ENCODE measurements at regions not wholly inside any gene's neighbourhood (a gene's known extent, or its start where the extent isn't known, plus 50 kb on each side); places are given as distances from the start of the nearest gene placed in this dataset.
"Not testable (repeated sequence)": the region's sequence is repeated elsewhere in the genome, so short reads cannot be mapped to it uniquely, and the experiment has no call there.

DNA sequence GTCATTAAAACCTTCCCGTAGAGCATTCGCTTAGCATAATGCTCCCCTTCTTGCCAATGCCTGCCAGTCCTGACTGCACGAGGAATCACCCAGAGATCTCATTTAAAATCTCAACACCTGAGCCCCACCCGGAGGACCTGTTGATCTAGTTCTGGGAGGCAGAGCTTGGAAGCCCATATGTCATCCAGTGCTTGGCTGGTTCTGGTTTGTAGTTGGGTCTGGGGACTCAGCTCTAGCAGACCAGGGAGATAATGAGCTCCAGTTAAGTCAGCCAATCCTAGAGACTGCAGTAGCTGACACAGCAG lies 131.8 kb upstream of the DAP start:
- DNase-seq (ENCODE audit: low read depth), result no peak
- TF ChIP-seq, protein P1, sequence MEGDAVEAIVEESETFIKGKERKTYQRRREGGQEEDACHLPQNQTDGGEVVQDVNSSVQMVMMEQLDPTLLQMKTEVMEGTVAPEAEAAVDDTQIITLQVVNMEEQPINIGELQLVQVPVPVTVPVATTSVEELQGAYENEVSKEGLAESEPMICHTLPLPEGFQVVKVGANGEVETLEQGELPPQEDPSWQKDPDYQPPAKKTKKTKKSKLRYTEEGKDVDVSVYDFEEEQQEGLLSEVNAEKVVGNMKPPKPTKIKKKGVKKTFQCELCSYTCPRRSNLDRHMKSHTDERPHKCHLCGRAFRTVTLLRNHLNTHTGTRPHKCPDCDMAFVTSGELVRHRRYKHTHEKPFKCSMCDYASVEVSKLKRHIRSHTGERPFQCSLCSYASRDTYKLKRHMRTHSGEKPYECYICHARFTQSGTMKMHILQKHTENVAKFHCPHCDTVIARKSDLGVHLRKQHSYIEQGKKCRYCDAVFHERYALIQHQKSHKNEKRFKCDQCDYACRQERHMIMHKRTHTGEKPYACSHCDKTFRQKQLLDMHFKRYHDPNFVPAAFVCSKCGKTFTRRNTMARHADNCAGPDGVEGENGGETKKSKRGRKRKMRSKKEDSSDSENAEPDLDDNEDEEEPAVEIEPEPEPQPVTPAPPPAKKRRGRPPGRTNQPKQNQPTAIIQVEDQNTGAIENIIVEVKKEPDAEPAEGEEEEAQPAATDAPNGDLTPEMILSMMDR (IDR thresholded peaks at IDR 0.05; ENCODE audit: low read depth, low read length, missing control alignments), result no peak
- no peak overlapping the region for H3K4me3 ChIP-seq (ENCODE audit: low read depth, low read length)

- no peak overlapping the region for H3K4me3 ChIP-seq (ENCODE audit: low read depth, low read length)
- TF ChIP-seq, protein P1 (IDR thresholded peaks at IDR 0.05; ENCODE audit: low read depth, low read length, missing control alignments), result no peak
- DNase-seq (ENCODE audit: low read depth), result no peak
Observed at GRCh38 chr5:10892147-10892910, 131.3 kb upstream of the DAP start.

DNA sequence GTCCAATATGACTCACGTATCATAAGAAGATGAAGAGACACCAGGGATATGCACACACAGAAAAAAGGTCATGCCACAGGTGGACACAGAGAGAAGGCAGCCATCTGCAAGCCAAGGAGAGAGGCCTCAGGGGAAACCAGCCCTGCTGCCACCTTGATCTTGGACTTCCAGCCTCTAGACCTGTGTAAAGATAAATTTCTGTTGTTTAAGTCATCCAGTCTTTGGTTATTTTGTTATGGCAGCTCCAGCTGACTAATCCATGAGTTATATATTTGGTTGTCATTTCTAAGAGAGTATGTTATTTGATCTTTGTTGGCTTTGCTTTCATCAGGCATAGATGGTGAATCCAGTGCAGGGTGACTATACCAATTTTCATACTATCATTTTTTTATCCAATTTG lies 130.2 kb upstream of the DAP start:
- DNase-seq (ENCODE audit: low read depth), result no peak
- TF ChIP-seq, protein P1 (IDR thresholded peaks at IDR 0.05; ENCODE audit: low read depth, low read length, missing control alignments), result no peak
- no peak overlapping the region for H3K4me3 ChIP-seq (ENCODE audit: low read depth, low read length)

DNA sequence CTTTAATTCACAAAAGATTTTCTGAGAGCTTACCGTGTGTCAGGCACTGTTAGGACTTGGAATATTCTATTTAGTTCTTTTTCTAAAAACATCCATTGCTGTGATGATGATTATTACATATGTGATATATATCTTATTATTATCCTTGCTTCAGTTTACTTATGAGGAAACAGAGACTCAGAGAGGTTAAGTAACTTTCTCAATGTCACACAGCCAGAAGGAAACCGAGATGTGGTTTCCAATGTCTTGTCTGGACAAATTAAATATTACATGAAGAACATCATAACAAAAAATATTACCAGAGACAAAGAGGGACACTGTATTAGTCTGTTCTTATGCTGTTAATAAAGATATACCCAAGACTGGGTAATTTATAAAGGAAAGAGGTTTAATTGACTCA lies 125.5 kb upstream of the DAP start:
- TF ChIP-seq, protein P1 (IDR thresholded peaks at IDR 0.05; ENCODE audit: low read depth, low read length, missing control alignments), result no peak
- no peak overlapping the region for H3K4me3 ChIP-seq (ENCODE audit: low read depth, low read length)
- no peak for DNase-seq (ENCODE audit: low read depth)

DNA sequence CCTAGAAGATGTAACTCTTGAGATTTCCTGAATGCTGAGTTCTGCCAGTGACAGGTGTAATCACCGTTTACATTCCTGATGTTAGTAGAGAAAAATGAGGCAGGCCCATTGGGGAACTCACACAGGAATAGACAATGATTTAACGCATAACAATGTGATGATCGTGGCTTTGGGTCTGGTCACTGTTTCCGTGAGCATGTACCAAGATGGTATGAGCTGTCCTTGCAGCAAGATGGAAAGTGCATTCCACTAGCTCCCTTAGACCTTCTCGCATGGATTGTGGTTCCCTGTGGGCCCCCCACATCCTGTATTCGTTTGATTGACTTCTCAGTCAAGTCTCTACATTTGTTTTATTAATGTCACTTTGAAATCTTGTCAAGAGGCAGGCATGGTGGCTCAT lies 124.0 kb upstream of the DAP start:
- no peak overlapping the region for H3K4me3 ChIP-seq (ENCODE audit: low read depth, low read length)
- TF ChIP-seq, protein P1 (IDR thresholded peaks at IDR 0.05; ENCODE audit: low read depth, low read length, missing control alignments), result no peak
- DNase-seq (ENCODE audit: low read depth), result no peak

GRCh38 chr5:10883945-10884344 lies 122.9 kb upstream of the DAP start:
- not testable (repeated sequence) for DNase-seq (ENCODE audit: low read depth); H3K4me3 ChIP-seq (ENCODE audit: low read depth, low read length)

- TF ChIP-seq, protein P1 (IDR thresholded peaks at IDR 0.05; ENCODE audit: low read depth, low read length, missing control alignments), result no peak
- no peak for DNase-seq (ENCODE audit: low read depth)
- H3K4me3 ChIP-seq (ENCODE audit: low read depth, low read length), result no peak overlapping the region
Observed at GRCh38 chr5:10880934-10881333, 119.9 kb upstream of the DAP start.

DNA sequence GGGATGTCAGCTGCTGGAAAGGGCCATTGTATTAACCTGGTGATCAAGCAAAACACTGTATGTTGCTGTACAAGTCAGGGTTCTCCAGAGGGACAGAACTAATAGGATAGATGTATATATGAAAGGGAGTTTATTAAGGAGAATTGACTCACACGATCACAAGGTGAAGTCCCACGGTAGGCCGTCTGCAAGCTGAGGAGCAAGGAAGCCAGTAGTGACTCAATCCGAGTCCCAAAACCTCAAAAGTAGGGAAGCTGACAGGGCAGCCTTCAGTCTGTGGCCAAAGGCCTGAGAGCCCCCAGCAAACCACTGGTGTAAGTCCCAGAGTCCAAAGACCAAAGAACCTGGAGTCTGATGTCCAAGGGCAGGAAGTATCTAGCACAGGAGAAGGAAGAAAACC lies 116.0 kb upstream of the DAP start:
- H3K4me3 ChIP-seq (ENCODE audit: low read depth, low read length); DNase-seq (ENCODE audit: low read depth): not testable (repeated sequence)

Data from GM12864 (cell line).